Fibroblast of lung (primary cell): ENCODE measurements at regions not wholly inside any gene's neighbourhood (a gene's known extent, or its start where the extent isn't known, plus 50 kb on each side); places are given as distances from the start of the nearest gene placed in this dataset.
A peak's percentile ranks its signal among the peaks of the same experiment; 100 is the strongest.

Experiments
- DNase-seq, 2 donors: peaks; one replicate each; pipeline versions ENCODE4 v3.0.0 to v3.0.0-alpha.2; 2010; ENCODE audit warnings: low read depth in 2 of 2
- H2AFZ ChIP-seq: 2 replicates; pipeline ENCODE4 v1.5.1; 2012; ENCODE audit warnings: low read length, control low read depth, inconsistent platforms
- H3K27ac ChIP-seq: 2 replicates; pipeline ENCODE4 v1.5.1; 2011; ENCODE audit warnings: low read length, control low read depth; ENCODE audit not compliant: insufficient read depth
- H3K27me3 ChIP-seq: 2 replicates; pipeline ENCODE4 v1.5.1; 2011; ENCODE audit warnings: mild to moderate bottlenecking, low read length; ENCODE audit not compliant: control insufficient read depth, insufficient read depth
- H3K36me3 ChIP-seq: 2 replicates; pipeline ENCODE4 v1.5.1; 2011; ENCODE audit warnings: low read length; ENCODE audit not compliant: control insufficient read depth, insufficient read depth
- H3K4me1 ChIP-seq: 2 replicates; pipeline ENCODE4 v1.5.1; 2011; ENCODE audit warnings: low read length; ENCODE audit not compliant: control insufficient read depth, insufficient read depth; ENCODE audit errors: extremely low read depth
- H3K4me2 ChIP-seq: 2 replicates; pipeline ENCODE4 v1.5.1; 2011; ENCODE audit warnings: low read length, control low read depth; ENCODE audit not compliant: insufficient read depth; ENCODE audit errors: extremely low read depth
- H3K4me3 ChIP-seq, 4 experiments: fragments of 200-600 bp in 1 of 4; sonication (generic) in 1 of 4; replicated peaks in 1 of 4; 2 replicates each; pipeline ENCODE4 v1.5.1; 2011 to 2016; ENCODE audit warnings: low read length in 4 of 4, low read depth in 3 of 4, mild to moderate bottlenecking in 3 of 4, control low read depth in 2 of 4, inconsistent platforms in 1 of 4, mixed read lengths in 1 of 4; ENCODE audit not compliant: insufficient read depth in 1 of 4; ENCODE audit errors: control extremely low read depth in 1 of 4
- H3K79me2 ChIP-seq: 2 replicates; pipeline ENCODE4 v1.5.1; 2012; ENCODE audit warnings: mild to moderate bottlenecking, low read length, inconsistent platforms; ENCODE audit not compliant: control insufficient read depth, insufficient read depth
- H3K9ac ChIP-seq: 2 replicates; pipeline ENCODE4 v1.5.1; 2011; ENCODE audit warnings: mild to moderate bottlenecking, low read length, control low read depth; ENCODE audit not compliant: insufficient read depth
- H3K9me3 ChIP-seq: 2 replicates; pipeline ENCODE4 v1.5.1; 2012; ENCODE audit warnings: low read depth, low read length; ENCODE audit not compliant: control insufficient read depth, insufficient read depth
- H4K20me1 ChIP-seq: 2 replicates; pipeline ENCODE4 v1.5.1; 2011; ENCODE audit warnings: low read length; ENCODE audit not compliant: control insufficient read depth, insufficient read depth; ENCODE audit errors: extremely low read depth
- CTCF ChIP-seq, 2 donors: IDR thresholded peaks in 1 of 2; conservative IDR thresholded peaks in 1 of 2; 1 replicate in 1 of 2; 2 replicates in 1 of 2; pipeline ENCODE4 v1.5.1; 2011 to 2012; ENCODE audit warnings: low read length in 2 of 2, control low read depth in 1 of 2, inconsistent platforms in 1 of 2, low read depth in 1 of 2, mild to moderate bottlenecking in 1 of 2
- EZH2 ChIP-seq: IDR thresholded peaks from 2 replicates; pipeline ENCODE4 v1.5.1; 2012; ENCODE audit warnings: low read length, control low read depth, mild to moderate bottlenecking; ENCODE audit errors: missing control alignments

DNA sequence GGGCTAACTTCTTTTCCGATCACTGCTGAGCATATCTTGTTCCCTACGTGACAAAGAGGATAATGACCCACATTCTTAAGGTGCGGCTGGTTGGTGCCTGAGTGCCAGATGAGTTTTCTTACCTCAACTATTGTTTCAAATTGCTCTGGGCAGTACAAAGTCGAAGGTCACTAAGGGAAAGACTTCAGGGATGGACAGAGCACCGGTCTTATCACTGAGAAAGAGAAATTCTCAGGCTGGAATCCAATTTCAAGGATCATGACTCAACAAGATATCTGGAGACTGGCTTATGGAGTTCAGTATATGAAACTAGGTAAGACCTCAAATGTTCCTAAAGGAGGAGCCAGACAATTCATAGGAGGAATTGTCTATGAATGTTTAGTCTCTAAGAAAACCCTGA, 780.3 kb downstream of the SUGCT start:
- Histone ChIP-seq H3K9me3 (no peaks in the 10 kb centered on the region), H3K27me3 (no peaks in the 10 kb centered on the region), H3K79me2 (no peaks in the 10 kb centered on the region), H3K27ac (no peak overlapping the region), H3K9ac (no peak overlapping the region), H3K36me3 (no peaks in the 10 kb centered on the region), H2AFZ (no peak overlapping the region), H3K4me3 (no peak overlapping the region), H4K20me1 (no peaks in the 10 kb centered on the region), H3K4me2 (no peak overlapping the region), H3K4me1 (peaks cover 8% of the 10 kb centered on the region)
- no peak for TF ChIP-seq CTCF (conservative IDR thresholded peaks at IDR 0.05 in 1 of 2, IDR thresholded peaks at IDR 0.05 in 1 of 2; ENCODE audit: low read depth in 1 of 2, low read length in 2 of 2)
- no peak for TF ChIP-seq EZH2
- DNase-seq = peak in 1 of 2 donors; percentile 69
